ENCODE measurements at regions not wholly inside any gene's neighbourhood (a gene's known extent, or its start where the extent isn't known, plus 50 kb on each side); places are given as distances from the start of the nearest gene placed in this dataset.

DNA sequence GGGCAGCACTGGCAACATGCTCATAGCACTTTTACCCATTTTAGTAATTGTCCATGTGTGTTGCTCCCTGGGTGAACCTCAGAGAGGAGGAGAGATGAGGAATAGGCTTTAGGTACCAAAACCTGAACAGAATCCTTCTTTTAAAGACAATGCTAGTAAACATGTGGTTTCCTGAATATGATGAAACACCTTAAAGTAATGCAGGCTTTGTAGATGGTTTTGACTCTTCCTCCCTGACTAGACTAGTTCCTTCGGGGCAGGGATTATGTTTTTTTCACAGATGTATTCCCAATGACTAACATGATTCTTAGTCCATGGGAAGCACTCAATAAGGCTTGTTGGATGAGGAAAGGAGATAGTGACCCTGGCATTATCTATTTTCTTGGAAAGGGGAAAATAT lies 367.6 kb upstream of the JAG1 start:
- no peaks in the 10 kb centered on the region for H3K27me3 ChIP-seq
- H3K4me1 ChIP-seq, result no peaks in the 10 kb centered on the region
- TF ChIP-seq POLR2A (IDR thresholded peaks at IDR 0.05; ENCODE audit: low read depth), result no peak
- no peak for TF ChIP-seq POLR2AphosphoS5 (IDR thresholded peaks at IDR 0.05)
- TF ChIP-seq, protein P1, sequence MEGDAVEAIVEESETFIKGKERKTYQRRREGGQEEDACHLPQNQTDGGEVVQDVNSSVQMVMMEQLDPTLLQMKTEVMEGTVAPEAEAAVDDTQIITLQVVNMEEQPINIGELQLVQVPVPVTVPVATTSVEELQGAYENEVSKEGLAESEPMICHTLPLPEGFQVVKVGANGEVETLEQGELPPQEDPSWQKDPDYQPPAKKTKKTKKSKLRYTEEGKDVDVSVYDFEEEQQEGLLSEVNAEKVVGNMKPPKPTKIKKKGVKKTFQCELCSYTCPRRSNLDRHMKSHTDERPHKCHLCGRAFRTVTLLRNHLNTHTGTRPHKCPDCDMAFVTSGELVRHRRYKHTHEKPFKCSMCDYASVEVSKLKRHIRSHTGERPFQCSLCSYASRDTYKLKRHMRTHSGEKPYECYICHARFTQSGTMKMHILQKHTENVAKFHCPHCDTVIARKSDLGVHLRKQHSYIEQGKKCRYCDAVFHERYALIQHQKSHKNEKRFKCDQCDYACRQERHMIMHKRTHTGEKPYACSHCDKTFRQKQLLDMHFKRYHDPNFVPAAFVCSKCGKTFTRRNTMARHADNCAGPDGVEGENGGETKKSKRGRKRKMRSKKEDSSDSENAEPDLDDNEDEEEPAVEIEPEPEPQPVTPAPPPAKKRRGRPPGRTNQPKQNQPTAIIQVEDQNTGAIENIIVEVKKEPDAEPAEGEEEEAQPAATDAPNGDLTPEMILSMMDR (IDR thresholded peaks at IDR 0.05), result no peak
- TF ChIP-seq EP300 (IDR thresholded peaks at IDR 0.05), result no peak
- no peaks in the 10 kb centered on the region for H3K9me3 ChIP-seq
- intact Hi-C loops (cut with DNase I), result no loop called here
- no peak overlapping the region for H3K27ac ChIP-seq (replicated peaks in 1 of 4)
- 83% methylated on average over 1 of the region's 1 CpG for WGBS
- DNase-seq (ENCODE audit: extremely low spot score), result no peak
- H3K4me3 ChIP-seq, result no peak overlapping the region
- H3K36me3 ChIP-seq, result no peaks in the 10 kb centered on the region

DNA sequence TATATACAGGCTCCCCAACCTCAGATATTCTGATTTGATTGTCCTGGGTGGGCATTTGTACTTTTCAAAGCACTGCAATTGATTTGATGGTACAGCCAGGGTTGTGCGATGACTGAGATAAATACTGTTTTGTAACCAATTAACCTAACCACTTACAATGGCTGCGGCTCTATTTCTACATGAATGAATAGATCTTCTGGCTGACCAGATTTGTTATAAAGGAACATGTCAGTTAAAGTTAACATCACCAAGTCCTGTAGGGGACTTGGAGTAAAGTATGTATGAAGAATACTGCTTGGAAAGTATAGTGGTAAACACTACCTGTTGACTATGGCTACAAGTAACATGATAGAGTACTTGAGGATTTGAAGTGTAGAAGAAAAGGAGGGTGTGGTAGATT lies 369.2 kb upstream of the JAG1 start:
- no peaks in the 10 kb centered on the region for H3K36me3 ChIP-seq
- 98% methylated on average over 2 of the region's 2 CpGs for WGBS
- intact Hi-C loops (cut with DNase I), result no loop called here
- H3K4me1 ChIP-seq, result no peaks in the 10 kb centered on the region
- TF ChIP-seq POLR2AphosphoS5 (IDR thresholded peaks at IDR 0.05) (no peak), EP300 (IDR thresholded peaks at IDR 0.05) (no peak)
- TF ChIP-seq, protein P1 (IDR thresholded peaks at IDR 0.05), result no peak
- H3K9me3 ChIP-seq, result no peaks in the 10 kb centered on the region
- H3K4me3 ChIP-seq, result no peak overlapping the region
- DNase-seq (ENCODE audit: extremely low spot score), result no peak
- no peaks in the 10 kb centered on the region for H3K27me3 ChIP-seq
- H3K27ac ChIP-seq (replicated peaks in 1 of 4), result no peak overlapping the region

GRCh38 chr20:11044561-11044960 lies 370.8 kb upstream of the JAG1 start:
- TF ChIP-seq POLR2AphosphoS5 (IDR thresholded peaks at IDR 0.05), result no peak
- TF ChIP-seq, protein P1 (IDR thresholded peaks at IDR 0.05), result no peak
- no peak for TF ChIP-seq EP300 (IDR thresholded peaks at IDR 0.05)
- no peak for TF ChIP-seq POLR2A (IDR thresholded peaks at IDR 0.05; ENCODE audit: low read depth)
- Histone ChIP-seq H3K9me3 (no peaks in the 10 kb centered on the region), H3K4me3 (no peak overlapping the region), H3K36me3 (no peaks in the 10 kb centered on the region), H3K27me3 (no peaks in the 10 kb centered on the region), H3K27ac (replicated peaks in 1 of 4) (no peak overlapping the region), H3K4me1 (no peaks in the 10 kb centered on the region)
- WGBS, result 87% methylated on average over 6 of the region's 6 CpGs
- intact Hi-C loops (cut with DNase I), result no loop called here
- no peak for DNase-seq (ENCODE audit: extremely low spot score)

DNA sequence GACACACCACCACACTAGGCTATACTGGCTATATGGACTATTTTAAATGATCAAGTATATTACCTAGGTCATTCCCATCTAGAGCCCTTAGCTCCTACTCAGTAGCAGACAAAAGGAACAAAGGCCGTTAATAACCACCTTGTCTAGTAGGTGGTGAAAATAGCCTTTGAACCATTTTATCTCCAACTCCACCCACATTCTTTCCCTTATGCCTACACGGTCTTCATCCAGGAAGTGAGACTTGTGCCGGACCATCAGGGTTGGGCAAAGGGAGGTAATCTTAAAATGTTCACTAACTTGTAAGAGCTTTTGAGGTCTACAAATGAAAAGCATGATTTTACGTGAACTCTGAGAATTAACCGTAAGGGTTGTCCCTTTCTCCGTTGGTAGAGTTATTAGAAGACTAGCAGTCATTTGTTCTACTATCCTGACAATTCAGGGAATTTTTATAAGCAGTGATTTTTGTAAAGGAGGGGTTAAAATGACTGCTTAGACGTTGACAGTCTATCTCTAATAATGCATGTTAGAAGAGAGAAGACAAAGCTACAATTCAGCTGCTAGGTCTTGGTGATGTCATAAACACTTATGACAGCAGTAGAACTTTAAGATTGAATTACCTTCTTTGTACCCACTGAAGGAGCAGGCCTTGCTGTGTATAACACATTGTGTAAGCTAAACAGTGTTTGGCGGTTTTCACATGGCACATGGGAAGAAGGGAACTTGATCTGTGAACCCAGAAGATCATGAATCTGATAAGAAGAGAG lies 371.8 kb upstream of the JAG1 start:
- no peak for DNase-seq (ENCODE audit: extremely low spot score)
- no peaks in the 10 kb centered on the region for H3K9me3 ChIP-seq
- H3K36me3 ChIP-seq, result no peaks in the 10 kb centered on the region
- TF ChIP-seq POLR2AphosphoS5 (IDR thresholded peaks at IDR 0.05) (no peak), POLR2A (IDR thresholded peaks at IDR 0.05; ENCODE audit: low read depth) (no peak), EP300 (IDR thresholded peaks at IDR 0.05) (no peak)
- TF ChIP-seq, protein P1 (IDR thresholded peaks at IDR 0.05), result no peak
- 77% methylated on average over 8 of the region's 8 CpGs for WGBS
- H3K27me3 ChIP-seq, result no peaks in the 10 kb centered on the region
- H3K27ac ChIP-seq (replicated peaks in 1 of 4), result no peak overlapping the region
- H3K4me3 ChIP-seq, result no peak overlapping the region
- H3K4me1 ChIP-seq, result no peaks in the 10 kb centered on the region
- intact Hi-C loops (cut with DNase I), result no loop called here

DNA sequence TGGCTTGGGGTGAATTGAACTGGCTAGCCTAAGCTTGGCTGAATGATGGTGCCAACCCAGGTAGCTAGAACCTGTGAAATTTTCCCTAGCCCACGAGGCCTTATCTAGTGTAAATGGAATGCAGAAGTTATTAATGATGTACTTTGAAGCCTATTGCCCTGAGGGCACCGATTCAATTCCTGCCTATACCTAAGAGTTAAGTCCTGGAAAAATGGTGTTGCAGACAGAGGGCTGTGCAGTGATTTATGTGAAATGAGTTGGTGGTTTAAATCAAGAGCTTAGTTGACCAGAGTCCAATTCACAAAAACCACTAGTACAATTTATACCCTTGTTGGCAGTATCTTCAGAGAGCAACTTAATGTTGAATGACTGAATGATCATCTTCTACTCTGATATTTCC lies 373.8 kb upstream of the JAG1 start:
- Histone ChIP-seq H3K4me1 (no peaks in the 10 kb centered on the region), H3K36me3 (no peaks in the 10 kb centered on the region), H3K9me3 (no peaks in the 10 kb centered on the region), H3K27ac (replicated peaks in 1 of 4) (no peak overlapping the region), H3K4me3 (no peak overlapping the region), H3K27me3 (no peaks in the 10 kb centered on the region)
- intact Hi-C loops (cut with DNase I), result no loop called here
- DNase-seq (ENCODE audit: extremely low spot score), result no peak
- 43% methylated on average over 2 of the region's 2 CpGs for WGBS
- TF ChIP-seq, protein P1 (IDR thresholded peaks at IDR 0.05), result no peak
- TF ChIP-seq POLR2AphosphoS5 (IDR thresholded peaks at IDR 0.05) (no peak), EP300 (IDR thresholded peaks at IDR 0.05) (no peak), POLR2A (IDR thresholded peaks at IDR 0.05; ENCODE audit: low read depth) (no peak)
